ENCODE measurements at regions not wholly inside any gene's neighbourhood (a gene's known extent, or its start where the extent isn't known, plus 50 kb on each side); places are given as distances from the start of the nearest gene placed in this dataset.
A peak's percentile ranks its signal among the peaks of the same experiment; 100 is the strongest.
"Not testable (repeated sequence)": the region's sequence is repeated elsewhere in the genome, so short reads cannot be mapped to it uniquely, and the experiment has no call there.

GRCh38 chr20:11976966-11977365, 59.3 kb downstream of the BTBD3 start:
- DNase-seq: no peak

- DNase-seq: no peak
These were observed 60.8 kb downstream of the BTBD3 start for GRCh38 chr20:11978496-11978895.

- no peak for DNase-seq
These were observed 61.8 kb downstream of the BTBD3 start for GRCh38 chr20:11979306-11979990.

DNA sequence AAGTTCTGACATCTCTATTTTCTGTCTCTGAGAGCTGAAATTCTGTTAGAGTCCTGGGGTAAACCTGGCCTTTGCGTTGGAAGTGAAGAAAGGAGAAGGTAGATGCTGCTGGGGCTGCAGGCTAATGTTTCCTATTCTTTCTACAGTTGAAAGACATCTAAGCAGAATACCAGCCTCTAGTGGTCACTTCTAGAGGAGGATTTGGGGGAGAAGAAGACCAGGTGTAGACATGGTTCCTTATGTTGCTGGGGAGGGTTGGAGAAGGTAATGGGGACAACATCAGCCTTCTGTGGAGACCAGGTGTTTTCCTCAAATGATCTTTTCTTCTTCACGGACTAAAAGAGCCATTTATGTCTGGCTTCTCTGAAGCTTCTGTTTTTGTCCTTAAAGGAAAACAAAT, 62.6 kb downstream of the BTBD3 start:
- DNase-seq: no peak

DNA sequence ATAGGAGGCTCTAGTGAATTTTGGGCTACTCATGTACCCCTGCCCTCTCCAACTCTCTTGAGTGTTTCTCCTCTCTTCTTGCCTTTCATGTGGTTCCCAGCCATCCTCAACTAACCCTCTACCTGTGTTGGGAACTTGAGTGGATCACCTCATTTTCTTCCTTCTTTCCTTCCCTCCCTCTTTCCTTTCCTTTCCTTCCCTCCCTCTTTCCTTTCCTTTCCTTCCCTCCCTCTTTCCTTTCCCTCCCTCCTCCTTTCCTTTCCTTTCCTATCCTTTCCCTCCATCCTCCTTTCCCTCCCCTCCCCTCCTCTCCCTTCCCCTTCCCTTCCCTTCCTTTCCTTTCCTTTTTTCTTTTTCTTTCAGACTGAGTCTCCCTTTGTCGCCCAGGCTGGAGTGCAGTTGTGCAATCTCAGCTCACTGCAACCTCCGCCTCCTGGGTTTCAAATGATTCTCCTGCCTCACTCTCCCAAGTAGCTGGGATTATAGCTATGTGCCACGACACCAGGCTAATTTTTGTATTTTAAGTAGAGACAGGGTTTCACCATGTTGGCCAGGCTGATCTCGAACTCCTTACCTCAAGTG, 63.8 kb downstream of the BTBD3 start:
- DNase-seq: no peak

GRCh38 chr20:11982289-11982954, 64.7 kb downstream of the BTBD3 start:
- DNase-seq: no peak

DNA sequence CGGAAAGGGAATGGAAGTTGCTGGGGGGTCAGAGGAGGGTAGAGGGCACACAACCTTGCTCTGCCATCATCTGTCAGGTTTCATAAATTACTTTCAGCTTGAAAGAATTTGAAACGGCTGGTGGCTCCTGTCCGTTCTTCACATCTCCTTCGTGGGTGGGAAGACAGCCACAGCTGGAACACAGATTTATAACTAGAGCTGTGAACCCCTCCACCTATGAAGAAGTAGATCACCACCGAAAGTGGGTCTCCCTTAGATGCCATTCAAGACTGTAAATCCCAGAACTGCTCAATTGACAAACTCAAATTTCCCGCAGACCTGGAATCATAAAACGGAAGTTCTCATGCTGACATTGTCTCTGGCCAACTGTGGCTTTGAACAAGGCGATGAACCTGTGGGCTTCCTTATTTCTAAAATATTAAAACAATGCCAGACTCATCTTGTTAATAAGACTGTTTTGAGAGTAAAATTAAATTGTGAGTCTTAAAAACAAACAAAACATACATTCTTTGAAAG, 65.3 kb downstream of the BTBD3 start:
- DNase-seq: no peak

DNA sequence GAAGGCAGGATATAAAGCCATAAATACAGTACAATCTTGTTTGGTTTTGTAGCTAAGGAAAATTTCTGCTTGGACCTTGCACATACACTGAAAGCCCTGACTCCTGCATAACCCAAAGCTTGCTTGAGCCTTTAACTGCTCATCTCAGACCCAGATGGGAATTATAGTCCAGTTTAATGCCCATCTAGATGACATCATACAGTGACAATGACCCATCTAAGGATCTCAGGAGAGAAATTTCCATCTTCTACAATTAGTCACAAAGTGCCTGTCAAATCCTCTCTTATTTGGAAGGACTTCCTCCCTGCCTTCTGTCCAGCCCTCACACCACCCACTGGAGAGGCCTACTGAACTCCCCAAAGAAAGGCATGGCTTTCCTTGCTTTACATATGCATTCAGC, 69.3 kb downstream of the BTBD3 start:
- no peak for DNase-seq

DNA sequence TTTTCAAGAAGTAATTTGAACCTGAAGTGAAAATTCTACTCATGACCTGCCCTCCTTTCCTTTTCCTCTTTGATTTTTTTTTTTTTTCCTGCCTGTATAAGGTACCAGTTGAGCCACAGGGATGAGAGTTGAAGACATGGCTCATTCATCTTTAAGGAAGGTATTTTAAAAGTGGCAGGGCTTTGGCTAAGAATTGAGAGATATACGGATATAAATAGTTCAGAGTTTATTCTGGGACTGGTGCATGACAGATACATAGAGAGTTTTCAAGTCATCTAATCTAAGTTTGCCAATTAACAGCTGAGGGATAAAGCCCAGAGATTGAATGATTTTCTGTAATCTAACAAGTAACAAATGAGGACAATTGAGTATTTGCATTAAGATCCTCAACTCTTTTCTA, 69.8 kb downstream of the BTBD3 start:
- no peak for DNase-seq

- no peak for DNase-seq
These were observed 71.5 kb downstream of the BTBD3 start for GRCh38 chr20:11989018-11989771.

- DNase-seq: no peak
These were observed 74.7 kb downstream of the BTBD3 start for GRCh38 chr20:11992426-11992825.

DNA sequence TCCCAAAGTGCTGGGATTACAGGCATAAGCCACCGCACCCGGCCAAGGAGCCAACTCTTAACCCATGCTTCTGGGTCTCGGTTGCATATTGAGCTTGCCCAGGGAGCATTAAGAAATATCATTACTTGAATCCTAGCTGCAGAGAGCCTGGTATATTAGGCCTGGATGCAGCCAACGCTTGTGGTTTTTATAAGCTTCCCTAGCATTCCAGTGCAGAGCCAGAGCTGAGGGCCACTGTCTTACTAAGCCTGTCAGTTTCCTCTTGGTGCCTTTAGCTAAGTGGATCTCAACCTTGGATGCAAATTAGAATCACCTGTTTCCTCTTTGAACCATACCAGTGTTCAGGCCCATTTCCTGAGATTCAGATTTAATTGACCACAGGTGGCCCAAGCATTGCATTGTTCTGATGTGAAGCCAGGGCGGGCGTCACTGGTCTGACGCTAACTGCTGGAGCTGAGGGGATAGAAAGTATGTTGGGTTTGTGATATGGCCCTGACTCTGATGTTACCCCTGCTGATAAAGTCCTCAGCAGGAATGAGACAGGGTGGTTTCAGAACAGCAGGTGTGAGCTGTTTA, 76.3 kb downstream of the BTBD3 start:
- no peak for DNase-seq

DNA sequence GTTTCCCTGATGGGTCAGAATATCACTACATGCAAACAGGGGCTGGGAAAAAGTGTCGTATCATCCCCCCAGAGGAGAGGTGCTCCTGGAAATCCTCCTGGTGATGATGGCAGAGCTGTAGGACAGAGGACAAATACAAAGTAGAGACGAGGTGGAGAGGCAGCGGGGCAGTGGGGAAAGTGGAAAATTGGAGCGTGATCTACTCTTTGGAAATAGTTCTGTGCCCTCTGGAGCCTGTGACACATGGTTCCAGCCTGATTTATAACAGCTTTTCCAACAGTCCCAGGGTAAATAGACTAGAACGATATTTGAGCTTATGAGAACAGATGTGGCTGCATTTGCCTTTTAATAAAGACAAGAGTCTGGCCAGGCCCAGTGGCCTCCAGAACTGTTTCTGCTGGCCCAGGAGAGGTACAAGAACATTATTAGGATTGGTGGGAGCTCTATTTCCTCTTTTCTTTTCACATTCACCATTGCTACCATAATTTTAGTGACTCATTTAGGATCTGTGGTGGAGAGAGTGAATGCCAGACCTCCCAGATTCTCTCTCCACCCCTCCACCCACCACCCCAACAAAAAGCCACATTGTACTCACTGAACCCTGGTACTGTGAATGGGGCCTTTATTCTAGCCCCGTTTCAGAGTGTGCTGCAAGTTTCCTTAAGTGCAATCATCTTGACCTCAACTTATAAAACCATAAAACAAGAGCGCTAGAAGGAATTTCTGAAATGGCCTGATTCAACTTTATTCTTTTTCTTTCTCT, 78.3 kb downstream of the BTBD3 start:
- DNase-seq: no peak

DNA sequence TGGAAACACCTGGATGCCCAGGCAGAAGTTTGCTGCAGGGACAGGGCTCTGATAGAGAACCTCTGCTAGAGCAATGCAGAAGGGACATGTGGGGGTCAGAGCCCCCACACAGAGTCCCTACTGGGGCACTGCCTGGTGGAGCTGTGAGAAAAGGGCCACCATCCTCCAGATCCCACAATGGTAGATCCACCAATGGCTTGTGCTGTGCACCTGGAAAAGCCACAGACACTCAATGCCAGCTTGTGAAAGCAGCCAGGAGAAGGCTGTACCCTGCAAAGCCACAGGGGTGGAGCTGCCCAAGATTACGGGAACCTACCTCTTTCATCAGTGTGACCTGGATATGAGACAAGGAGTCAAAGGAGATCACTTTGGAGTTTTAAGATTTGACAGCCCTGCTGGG, 87.1 kb downstream of the BTBD3 start:
- DNase-seq: not testable (repeated sequence)

DNA sequence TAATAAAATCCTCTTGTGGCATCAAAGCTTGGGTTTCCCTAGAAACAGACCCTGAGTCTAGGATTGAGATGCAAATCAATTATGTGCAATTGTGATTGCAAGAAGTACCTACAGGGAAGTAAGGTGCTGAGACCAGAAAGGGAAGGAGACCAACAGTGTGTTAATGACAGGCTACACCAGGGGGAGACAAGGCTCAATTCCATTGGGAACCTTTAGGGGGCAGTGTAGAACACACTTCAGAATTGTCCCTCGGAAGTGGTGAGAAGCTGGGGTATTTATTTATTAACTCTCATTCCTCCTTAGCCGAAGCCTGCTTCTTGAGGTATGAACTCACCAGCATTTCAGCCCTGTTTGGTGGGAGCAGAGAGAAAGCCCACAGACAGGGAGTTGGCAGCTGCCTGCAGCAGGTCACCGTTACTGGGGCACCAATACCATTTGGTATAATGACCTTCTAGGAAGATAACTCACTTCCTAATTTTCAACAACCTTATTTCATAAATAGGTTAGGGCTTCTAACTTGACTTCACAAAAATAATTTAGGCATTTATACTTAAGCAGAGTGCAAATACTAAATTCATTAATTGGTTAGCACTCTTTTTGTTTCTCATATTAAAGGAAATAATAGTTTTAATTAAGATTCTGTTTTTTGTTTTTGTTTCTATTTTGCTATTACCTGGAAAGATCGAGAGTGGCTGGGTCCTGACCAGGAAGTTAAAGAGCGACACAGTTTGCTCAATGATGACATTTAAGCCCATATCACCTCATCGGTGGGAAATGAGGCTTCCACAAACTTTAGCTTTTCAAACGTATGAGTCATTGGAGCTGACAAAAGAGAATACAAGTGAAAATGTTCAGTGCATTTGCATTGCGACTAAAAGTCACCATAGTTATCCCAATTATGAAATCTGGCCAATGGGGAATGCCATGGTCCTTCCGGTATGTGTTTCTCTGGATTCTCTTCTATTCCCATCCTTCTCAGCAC, 94.8 kb downstream of the BTBD3 start:
- DNase-seq: peak; percentile 15

- DNase-seq: no peak
These were observed 96.6 kb downstream of the BTBD3 start for GRCh38 chr20:12014276-12014675.

- DNase-seq: no peak
These were observed 97.0 kb downstream of the BTBD3 start for GRCh38 chr20:12014736-12015135.

DNA sequence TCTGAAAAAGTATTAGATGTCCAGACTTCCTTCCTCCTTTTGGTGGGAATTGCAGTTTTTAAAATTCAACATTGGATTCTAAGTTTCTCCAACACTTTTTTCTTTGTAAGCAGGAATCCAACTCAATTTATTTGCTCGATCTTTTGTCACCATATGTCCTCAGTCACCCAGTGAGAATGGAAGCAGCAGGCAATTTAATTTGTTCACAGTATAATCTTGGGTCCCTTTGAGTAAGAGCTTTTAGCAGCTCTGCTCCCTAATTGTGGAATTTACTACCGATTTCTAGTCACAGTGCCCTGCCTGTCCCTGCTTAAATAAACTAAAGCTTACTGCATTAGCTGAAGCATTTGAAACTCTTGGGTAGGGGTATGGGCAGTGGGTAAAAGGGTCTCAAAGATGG, 98.6 kb downstream of the BTBD3 start:
- DNase-seq: no peak

GRCh38 chr20:12019715-12020114, 102.0 kb downstream of the BTBD3 start:
- DNase-seq: no peak

DNA sequence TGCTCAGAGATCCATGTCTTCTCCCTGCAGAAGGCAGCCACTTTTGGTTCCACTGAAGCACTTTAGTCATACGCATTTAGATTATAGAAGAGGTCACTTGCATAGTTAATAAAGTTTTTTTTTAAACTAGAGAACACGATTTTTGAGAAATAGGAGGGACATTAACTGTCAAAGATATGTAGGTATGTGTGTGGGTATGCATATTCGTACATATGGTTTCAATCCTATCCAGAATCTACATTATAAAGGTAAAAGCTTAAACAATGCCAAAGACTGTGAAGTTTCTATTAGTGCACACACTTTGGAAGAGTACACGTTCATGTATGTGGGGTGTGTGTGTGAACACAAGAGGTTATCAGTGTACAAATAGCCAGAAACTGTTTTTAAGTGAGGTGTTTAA, 103.2 kb downstream of the BTBD3 start:
- DNase-seq: no peak

GRCh38 chr20:12022126-12022525, 104.4 kb downstream of the BTBD3 start:
- DNase-seq: no peak

Measured in NCI-H1105 treated with DMSO at 0.1 percent for 48 hours (cell line).